Erythroblast (primary cell): ENCODE measurements at regions not wholly inside any gene's neighbourhood (a gene's known extent, or its start where the extent isn't known, plus 50 kb on each side); places are given as distances from the start of the nearest gene placed in this dataset.

Experiments
- GATA1 ChIP-seq: IDR thresholded peaks from 2 replicates; pipeline ENCODE4 v1.6.1; 2011; ENCODE audit warnings: low read depth, mild to moderate bottlenecking, control low read depth, low read length, moderate library complexity
- POLR2A ChIP-seq: IDR thresholded peaks from 2 replicates; pipeline ENCODE4 v1.6.1; 2011; ENCODE audit warnings: mild to moderate bottlenecking, low read length

- TF ChIP-seq POLR2A (no peak), GATA1 (no peak)
Measured at GRCh38 chr16:64182985-64183384, 938.9 kb downstream of the CDH11 start.
